SK-N-SH treated with all-trans-retinoic acid at 6 μM for 48 hours (cell line): ENCODE measurements at regions not wholly inside any gene's neighbourhood (a gene's known extent, or its start where the extent isn't known, plus 50 kb on each side); places are given as distances from the start of the nearest gene placed in this dataset.

Experiments
- ATAC-seq: fragments of 200-7000 bp; cut with Tn5 transposase; 3 replicates; pipeline ENCODE4 v1.9.1; 2020; ENCODE audit warnings: mild to moderate bottlenecking, moderate library complexity
- ARNTL ChIP-seq: fragments of 450-650 bp; formaldehyde crosslinking; IDR thresholded peaks from 2 replicates; pipeline ENCODE4 v1.5.0; 2020; ENCODE audit warnings: low read depth, mild to moderate bottlenecking, moderate library complexity, borderline replicate concordance
- BACH2 ChIP-seq: fragments of 250-450 bp; sonication (Bioruptor Pico); IDR thresholded peaks from 2 replicates; pipeline ENCODE4 v1.9.0; 2021; ENCODE audit warnings: mild to moderate bottlenecking, borderline replicate concordance
- CREB5 ChIP-seq: fragments of 250-450 bp; sonication (Bioruptor Pico); IDR thresholded peaks from 2 replicates; pipeline ENCODE4 v1.5.1; 2020; ENCODE audit warnings: low read depth, mild to moderate bottlenecking, moderate library complexity
- CSDC2 ChIP-seq: fragments of 250-450 bp; sonication (Bioruptor Pico); IDR thresholded peaks from 2 replicates; pipeline ENCODE4 v1.5.0; 2020; ENCODE audit warnings: mild to moderate bottlenecking, moderate library complexity
- CSRNP3 ChIP-seq: fragments of 250-450 bp; sonication (Bioruptor Pico); IDR thresholded peaks from 2 replicates; pipeline ENCODE4 v1.5.1; 2021; ENCODE audit warnings: mild to moderate bottlenecking, moderate library complexity
- GLIS3 ChIP-seq: fragments of 250-450 bp; sonication (Bioruptor Pico); IDR thresholded peaks from 2 replicates; pipeline ENCODE4 v1.5.0; 2020; ENCODE audit warnings: mild to moderate bottlenecking, moderate library complexity
- ISL1 ChIP-seq: fragments of 250-450 bp; sonication (Bioruptor Pico); IDR thresholded peaks from 2 replicates; pipeline ENCODE4 v2.1.2; 2022; ENCODE audit warnings: mild to moderate bottlenecking, moderate library complexity
- OSR1 ChIP-seq: fragments of 250-450 bp; sonication (Bioruptor Pico); IDR thresholded peaks from 2 replicates; pipeline ENCODE4 v1.8.0; 2022; ENCODE audit warnings: moderate library complexity, mild to moderate bottlenecking, inconsistent platforms
- PATZ1 ChIP-seq: fragments of 250-450 bp; sonication (Bioruptor Pico); IDR thresholded peaks from 2 replicates; pipeline ENCODE4 v1.8.0; 2020; ENCODE audit warnings: mild to moderate bottlenecking, moderate library complexity, borderline replicate concordance
- PPARA ChIP-seq: fragments of 250-450 bp; sonication (Bioruptor Pico); IDR thresholded peaks from 2 replicates; pipeline ENCODE4 v1.5.0; 2020; ENCODE audit warnings: mild to moderate bottlenecking, borderline replicate concordance
- RARB ChIP-seq: fragments of 250-450 bp; sonication (Bioruptor Pico); IDR thresholded peaks from 2 replicates; pipeline ENCODE4 v1.8.0; 2021; ENCODE audit warnings: mild to moderate bottlenecking, moderate library complexity
- SNAI2 ChIP-seq: fragments of 250-450 bp; sonication (Bioruptor Pico); IDR thresholded peaks from 2 replicates; pipeline ENCODE4 v1.5.0; 2020; ENCODE audit warnings: mild to moderate bottlenecking, moderate library complexity
- TCF4 ChIP-seq: fragments of 250-450 bp; sonication (Bioruptor Pico); IDR thresholded peaks from 2 replicates; pipeline ENCODE4 v1.8.0; 2021; ENCODE audit warnings: mild to moderate bottlenecking, moderate library complexity, borderline replicate concordance
- TOX ChIP-seq: fragments of 250-450 bp; sonication (Bioruptor Pico); IDR thresholded peaks from 2 replicates; pipeline ENCODE4 v1.8.0; 2021; ENCODE audit warnings: mild to moderate bottlenecking, moderate library complexity, borderline replicate concordance
- TSHZ2 ChIP-seq: fragments of 250-450 bp; sonication (Bioruptor Pico); IDR thresholded peaks from 2 replicates; pipeline ENCODE4 v1.5.0; 2020; ENCODE audit warnings: mild to moderate bottlenecking, moderate library complexity
- ZC3H10 ChIP-seq: fragments of 250-450 bp; sonication (Bioruptor Pico); IDR thresholded peaks from 2 replicates; pipeline ENCODE4 v1.5.1; 2021; ENCODE audit warnings: mild to moderate bottlenecking, moderate library complexity
- ZFP3 ChIP-seq: fragments of 250-450 bp; sonication (Bioruptor Pico); IDR thresholded peaks from 2 replicates; pipeline ENCODE4 v1.5.0; 2020; ENCODE audit warnings: mild to moderate bottlenecking, moderate library complexity
- ZFP30 ChIP-seq: fragments of 450-650 bp; formaldehyde crosslinking; IDR thresholded peaks from 2 replicates; pipeline ENCODE4 v1.5.0; 2022; ENCODE audit warnings: mild to moderate bottlenecking, moderate library complexity
- ZNF70 ChIP-seq: fragments of 450-650 bp; formaldehyde crosslinking; IDR thresholded peaks from 2 replicates; pipeline ENCODE4 v1.5.0; 2020; ENCODE audit warnings: mild to moderate bottlenecking, moderate library complexity
- ZNF8 ChIP-seq: fragments of 450-650 bp; formaldehyde crosslinking; IDR thresholded peaks from 2 replicates; pipeline ENCODE4 v1.5.0; 2020; ENCODE audit warnings: mild to moderate bottlenecking, moderate library complexity

- no peak for TF ChIP-seq GLIS3 (CRISPR knock-in tag)
- no peak for TF ChIP-seq PATZ1 (CRISPR knock-in tag)
- no peak for TF ChIP-seq ZC3H10 (CRISPR knock-in tag)
- TF ChIP-seq ISL1, result no peak
- TF ChIP-seq ARNTL (CRISPR knock-in tag), result no peak
- TF ChIP-seq ZFP3 (CRISPR knock-in tag), result no peak
- no peak for TF ChIP-seq CSRNP3 (CRISPR knock-in tag)
- TF ChIP-seq ZFP30, result no peak
- TF ChIP-seq PPARA (CRISPR knock-in tag), result no peak
- no peak for TF ChIP-seq RARB
- no peak for TF ChIP-seq TSHZ2 (CRISPR knock-in tag)
- TF ChIP-seq ZNF70 (CRISPR knock-in tag), result no peak
- no peak for TF ChIP-seq CSDC2 (CRISPR knock-in tag)
- no peak for TF ChIP-seq TCF4 (CRISPR knock-in tag)
- no peak for TF ChIP-seq SNAI2 (CRISPR knock-in tag)
- no peak for TF ChIP-seq ZNF8 (CRISPR knock-in tag)
- no peak for TF ChIP-seq OSR1 (CRISPR knock-in tag)
- no peak for TF ChIP-seq TOX (CRISPR knock-in tag)
- ATAC-seq, result no peak
Measured at GRCh38 chr2:217491271-217491670, 511.5 kb downstream of the TNS1 start.

GRCh38 chr2:217489145-217489960 is 513.4 kb downstream of the TNS1 start:
- TF ChIP-seq SNAI2 (CRISPR knock-in tag) (no peak), ZFP3 (CRISPR knock-in tag) (peak; percentile 86), ZNF8 (CRISPR knock-in tag) (no peak), BACH2 (CRISPR knock-in tag) (no peak), ISL1 (0 out of 2 replicates have a peak, but pooled peaks have one; percentile 41), ZFP30 (no peak), TCF4 (CRISPR knock-in tag) (no peak)
- no peak for ATAC-seq

GRCh38 chr2:217484046-217484445 is 518.7 kb downstream of the TNS1 start:
- TF ChIP-seq TSHZ2 (CRISPR knock-in tag) (no peak), CSRNP3 (CRISPR knock-in tag) (no peak), CREB5 (CRISPR knock-in tag) (no peak), ZNF8 (CRISPR knock-in tag) (no peak)

More at GRCh38 chr2:217484046-217484445, 518.7 kb downstream of the TNS1 start:
- ATAC-seq, result no peak
